OCI-LY7 (cell line): ENCODE measurements at regions not wholly inside any gene's neighbourhood (a gene's known extent, or its start where the extent isn't known, plus 50 kb on each side); places are given as distances from the start of the nearest gene placed in this dataset.

Experiments used
- CTCF ChIP-seq: fragments of 200-600 bp; sonication (generic); conservative IDR thresholded peaks from 2 replicates; pipeline ENCODE4 v1.5.1; 2014; ENCODE audit warnings: mild to moderate bottlenecking, antibody characterized with exemption, low read length, moderate library complexity, mixed read lengths
- EZH2phosphoT487 ChIP-seq: fragments of 200-600 bp; sonication (generic); IDR thresholded peaks from 2 replicates; pipeline ENCODE4 v1.6.1; 2018; ENCODE audit warnings: low read depth, borderline replicate concordance, mild to moderate bottlenecking, mixed run types, antibody characterized with exemption, low read length, moderate library complexity, mixed read lengths

- TF ChIP-seq EZH2phosphoT487, result no peak
- TF ChIP-seq CTCF, result no peak
Observed at GRCh38 chr2:58377181-58377580, 136.1 kb upstream of the FANCL start.
